K562 (cell line): ENCODE measurements at regions not wholly inside any gene's neighbourhood (a gene's known extent, or its start where the extent isn't known, plus 50 kb on each side); places are given as distances from the start of the nearest gene placed in this dataset.

ENCODE experiments used
- BACH1 ChIP-seq: fragments of 200-800 bp; sonication (Bioruptor generic); IDR thresholded peaks from 2 replicates; pipeline ENCODE4 v1.6.1; 2016; ENCODE audit warnings: missing genetic modification characterization, missing compliant biosample characterization
- CHD2 ChIP-seq: IDR thresholded peaks from 2 replicates; pipeline ENCODE4 v1.6.1; 2011; ENCODE audit warnings: low read depth, low read length
- COPS2 ChIP-seq: fragments of 450-650 bp; conservative IDR thresholded peaks from 2 replicates; pipeline ENCODE4 v1.6.1; 2016; ENCODE audit warnings: mild to moderate bottlenecking, moderate library complexity
- CTCF ChIP-seq, 3 experiments: IDR thresholded peaks in 2 of 3; conservative IDR thresholded peaks in 1 of 3; 2 replicates each; pipeline ENCODE4 v1.5.1; 2011 to 2012; ENCODE audit warnings: low read length in 3 of 3, mild to moderate bottlenecking in 3 of 3, control low read depth in 2 of 3, improper control_type of control experiment in 1 of 3, inconsistent platforms in 1 of 3, low read depth in 1 of 3, mixed read lengths in 1 of 3, moderate library complexity in 1 of 3; ENCODE audit not compliant: insufficient read depth in 2 of 3
- ELK1 ChIP-seq: sonication (generic); formaldehyde crosslinking; IDR thresholded peaks from 2 replicates; pipeline ENCODE4 v1.8.1; 2022; ENCODE audit warnings: missing genetic modification reagents
- IRF2 ChIP-seq: sonication (generic); formaldehyde crosslinking; IDR thresholded peaks from 2 replicates; pipeline ENCODE4 v1.8.1; 2022; ENCODE audit warnings: mild to moderate bottlenecking, missing genetic modification reagents
- NFRKB ChIP-seq: fragments of 450-650 bp; IDR thresholded peaks from 2 replicates; pipeline ENCODE4 v1.6.1; 2016; ENCODE audit warnings: low read depth
- SPI1 ChIP-seq: IDR thresholded peaks from 2 replicates; pipeline ENCODE4 v1.6.1; 2011; ENCODE audit warnings: low read depth, low read length, control low read depth, borderline replicate concordance

- no peak for TF ChIP-seq ELK1
- TF ChIP-seq CTCF (IDR thresholded peaks at IDR 0.05 in 2 of 3, conservative IDR thresholded peaks at IDR 0.05 in 1 of 3; ENCODE audit: insufficient read depth in 2 of 3, low read depth in 1 of 3, low read length in 3 of 3): no peak
- no peak for TF ChIP-seq SPI1
- no peak for TF ChIP-seq COPS2
- TF ChIP-seq NFRKB: no peak
- TF ChIP-seq BACH1 (tag): no peak
- no peak for TF ChIP-seq IRF2 (CRISPR knock-in tag)
- no peak for TF ChIP-seq CHD2
Measured at GRCh38 chr10:108521827-108522492, 1357.5 kb upstream of the SORCS1 start.
